NOMO-1 (cell line): ENCODE measurements at regions not wholly inside any gene's neighbourhood (a gene's known extent, or its start where the extent isn't known, plus 50 kb on each side); places are given as distances from the start of the nearest gene placed in this dataset.
"Not testable (repeated sequence)": the region's sequence is repeated elsewhere in the genome, so short reads cannot be mapped to it uniquely, and the experiment has no call there.

Experiments
- DNase-seq, 2 experiments: peaks; one replicate each; lab custom pipeline; 2025; ENCODE audit not compliant: unreplicated experiment in 2 of 2; lab: John Stamatoyannopoulos, UW

DNA sequence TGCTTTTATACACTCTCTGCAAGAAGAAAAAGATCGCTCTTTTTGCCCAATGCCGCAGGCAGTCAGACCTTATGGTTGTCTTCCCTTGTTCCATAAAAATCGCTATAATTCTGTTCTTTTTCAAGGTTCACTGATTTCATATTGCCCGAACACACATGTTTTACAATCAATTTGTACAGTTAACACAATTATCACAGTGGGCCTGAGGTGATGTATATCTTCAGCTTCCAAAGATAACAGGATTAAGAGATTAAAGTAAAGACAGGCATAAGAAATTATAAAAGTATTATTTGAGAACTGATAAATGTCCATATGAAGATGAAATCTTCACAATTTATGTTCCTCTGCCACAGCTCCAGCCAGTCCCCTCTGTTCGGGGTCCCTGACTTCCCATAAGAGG is 703.4 kb upstream of the RAG2 start:
- not testable (repeated sequence) for DNase-seq

- DNase-seq = no peak
Observed at GRCh38 chr11:37298173-37298572, 700.1 kb upstream of the RAG2 start.

DNA sequence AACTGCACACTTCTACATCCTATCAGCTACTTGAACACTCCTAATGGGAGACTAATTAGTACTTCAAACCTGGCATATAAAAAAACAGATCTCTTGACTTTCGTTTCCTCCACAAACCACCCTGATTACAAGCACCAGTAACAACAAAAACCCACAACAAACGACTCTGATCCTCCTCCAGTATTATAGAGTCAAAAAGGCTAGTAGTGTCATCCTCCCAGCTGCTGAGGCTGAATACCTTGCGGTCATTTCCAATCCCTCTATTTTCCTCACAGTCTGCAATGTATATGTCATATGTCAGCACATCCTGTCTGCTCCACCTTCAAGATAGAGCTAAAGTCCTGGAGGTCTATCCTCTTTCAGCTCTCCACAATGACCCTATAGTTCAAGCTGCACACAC is 688.9 kb upstream of the RAG2 start:
- no peak for DNase-seq

DNA sequence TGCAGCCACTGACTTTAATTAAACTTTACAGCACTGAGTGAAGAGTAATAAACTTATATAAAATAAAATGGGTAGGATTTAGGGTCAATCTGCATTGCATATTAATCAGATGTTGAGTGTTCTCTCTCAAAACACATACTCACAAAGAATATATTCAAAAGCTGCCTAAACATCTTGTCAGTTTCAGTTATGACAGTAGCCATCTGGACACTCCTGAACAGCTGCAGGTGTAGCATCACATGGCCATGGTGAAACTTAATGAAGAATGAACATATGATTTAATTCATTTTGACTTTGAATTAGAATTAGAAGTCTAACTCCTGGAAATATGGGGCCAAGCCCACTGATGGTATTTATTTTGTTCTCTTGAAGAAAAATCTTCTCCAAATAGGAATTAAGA is 684.3 kb upstream of the RAG2 start:
- no peak for DNase-seq

GRCh38 chr11:37280200-37280599 is 682.2 kb upstream of the RAG2 start:
- DNase-seq = no peak

- no peak for DNase-seq
Observed at GRCh38 chr11:37277896-37278465, 679.9 kb upstream of the RAG2 start.

DNA sequence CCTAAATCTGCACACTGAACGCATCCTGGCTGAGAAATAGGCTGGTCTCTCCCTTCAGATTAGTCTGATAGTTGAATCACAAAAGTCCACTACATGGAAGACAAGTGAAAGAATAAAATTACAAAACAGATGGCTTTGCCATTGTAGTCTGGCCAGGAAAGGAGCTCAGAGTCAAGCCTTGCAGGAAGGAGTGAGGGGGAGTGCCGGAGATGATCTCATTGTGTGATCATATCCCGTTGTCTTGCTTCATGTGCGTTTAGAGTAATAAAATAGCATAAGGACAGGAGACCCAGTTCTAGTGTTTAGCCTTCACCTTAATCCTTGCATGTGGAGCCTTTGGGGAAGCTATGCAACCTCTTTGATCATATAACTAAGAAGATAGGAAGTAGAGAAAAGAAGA is 666.7 kb upstream of the RAG2 start:
- DNase-seq = no peak

GRCh38 chr11:37264060-37264459 is 666.0 kb upstream of the RAG2 start:
- no peak for DNase-seq

- DNase-seq = not testable (repeated sequence)
Observed at GRCh38 chr11:37263467-37263866, 665.4 kb upstream of the RAG2 start.

DNA sequence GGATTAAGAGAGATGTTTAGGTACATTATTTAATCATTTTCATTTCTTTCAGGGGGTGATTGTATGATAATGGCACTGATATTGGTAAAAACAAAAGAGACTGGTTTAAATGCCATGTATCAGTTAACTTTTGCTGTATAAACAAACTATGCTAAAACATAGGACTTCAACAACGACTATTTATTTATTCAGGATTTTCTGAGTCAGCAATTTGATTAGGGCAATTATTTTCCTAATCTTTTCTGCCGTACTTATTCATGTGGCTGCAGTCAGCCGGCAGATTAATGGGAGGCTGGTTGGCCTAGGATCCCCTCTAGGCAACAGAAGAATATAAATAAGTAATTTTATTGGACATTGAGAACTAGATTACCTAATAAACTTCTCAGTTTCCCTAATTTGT is 661.7 kb upstream of the RAG2 start:
- no peak for DNase-seq

DNA sequence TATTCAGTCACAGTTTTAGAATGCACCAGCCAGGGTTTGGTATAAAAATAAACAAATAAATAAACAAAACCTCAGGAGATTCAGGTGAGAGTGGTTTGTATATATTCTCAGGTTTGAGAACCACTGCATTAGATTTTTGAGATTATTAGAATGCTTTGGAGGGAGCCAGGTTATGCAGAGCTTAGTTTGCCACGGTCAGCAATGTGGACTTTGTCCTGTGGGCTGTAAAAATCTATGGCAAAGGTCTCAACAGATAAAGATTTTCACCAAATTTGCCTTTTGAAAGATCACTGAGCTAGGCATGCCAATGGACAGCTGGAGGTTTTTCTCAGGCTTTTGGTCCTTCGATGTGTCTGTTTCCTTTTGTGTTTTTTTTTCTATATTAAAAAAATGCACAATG is 650.1 kb upstream of the RAG2 start:
- DNase-seq = no peak

- not testable (repeated sequence) for DNase-seq
Observed at GRCh38 chr11:37246092-37246491, 648.1 kb upstream of the RAG2 start.

DNA sequence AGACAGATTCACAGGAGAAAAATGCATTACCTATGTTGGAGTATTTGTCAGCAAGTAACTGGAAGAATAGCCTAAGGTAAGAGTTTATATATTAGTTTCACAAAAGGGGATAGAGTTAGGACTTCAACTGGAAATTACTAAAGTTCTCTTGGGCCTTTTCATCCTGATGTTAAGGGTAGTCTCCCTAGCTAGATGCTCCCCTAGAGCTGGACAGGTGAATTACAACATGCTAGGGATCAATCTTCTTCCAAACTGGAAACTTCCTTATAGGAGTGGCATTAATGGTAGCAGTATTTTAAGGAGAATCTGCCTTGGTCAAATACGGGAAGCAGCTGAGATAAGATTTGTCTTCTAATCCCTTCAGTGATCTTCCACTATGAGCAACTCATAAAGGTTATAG is 632.8 kb upstream of the RAG2 start:
- DNase-seq = no peak

DNA sequence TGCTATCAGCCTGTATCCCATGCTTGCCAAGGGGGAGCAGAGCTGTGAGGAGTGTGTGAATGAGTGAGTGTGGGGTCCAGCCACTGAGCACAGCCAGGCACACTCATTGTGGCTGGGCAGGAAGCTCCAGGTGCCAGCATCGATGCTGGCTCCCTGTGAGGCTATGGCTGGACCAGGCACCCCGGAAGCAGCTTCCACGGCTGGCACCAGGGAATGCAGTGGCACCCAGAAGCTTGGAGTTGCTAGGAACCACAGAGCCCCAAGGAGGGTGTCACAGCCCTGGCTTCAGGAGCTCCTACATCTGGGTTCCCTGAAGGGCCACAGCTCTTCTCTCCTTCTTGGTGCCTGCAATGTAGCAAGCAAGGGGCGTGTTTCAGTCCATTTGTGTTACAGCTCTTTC is 625.9 kb upstream of the RAG2 start:
- DNase-seq = no peak

DNA sequence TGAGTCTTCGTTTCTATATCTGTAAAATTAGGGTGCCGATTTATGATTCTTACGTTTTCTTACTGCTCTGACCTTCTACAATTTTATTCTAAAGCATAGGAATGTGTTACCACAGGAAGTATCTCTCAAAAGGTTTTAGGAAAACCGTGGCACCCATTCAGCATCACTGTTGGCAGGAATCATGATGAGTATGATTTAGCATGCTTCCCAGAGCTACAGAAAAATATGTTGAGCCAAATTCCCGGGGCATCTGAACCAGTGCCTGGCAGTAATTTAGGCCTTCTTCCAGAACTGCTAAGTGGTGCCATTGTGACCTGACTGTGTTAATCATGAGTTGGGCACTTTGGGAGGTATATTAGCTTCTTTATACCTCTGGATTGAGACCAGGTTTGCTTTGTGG is 605.0 kb upstream of the RAG2 start:
- DNase-seq = no peak

- no peak for DNase-seq
Observed at GRCh38 chr11:37199082-37199481, 601.0 kb upstream of the RAG2 start.

DNA sequence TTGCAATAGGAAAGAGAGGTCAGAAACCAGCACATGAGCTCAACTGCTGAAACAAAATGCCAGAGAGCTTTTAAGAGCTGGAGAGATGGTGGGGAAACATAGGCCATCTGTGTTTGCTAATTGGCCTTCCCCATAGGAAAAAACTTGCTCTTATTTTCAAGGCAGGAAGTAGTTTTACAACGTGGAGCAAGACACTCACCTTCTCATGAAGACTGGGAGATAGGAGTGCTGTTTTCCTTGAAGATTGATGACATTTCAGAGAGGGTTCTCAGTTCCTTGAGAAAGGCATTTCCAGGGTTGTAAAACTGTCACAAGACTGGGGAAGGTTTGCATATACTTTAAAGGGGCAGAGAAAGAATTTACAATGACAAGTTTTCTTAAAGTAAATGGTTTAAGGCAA is 586.3 kb upstream of the RAG2 start:
- no peak for DNase-seq

- no peak for DNase-seq
Observed at GRCh38 chr11:37182031-37182430, 584.0 kb upstream of the RAG2 start.

- no peak for DNase-seq
Observed at GRCh38 chr11:37177721-37178120, 579.7 kb upstream of the RAG2 start.

DNA sequence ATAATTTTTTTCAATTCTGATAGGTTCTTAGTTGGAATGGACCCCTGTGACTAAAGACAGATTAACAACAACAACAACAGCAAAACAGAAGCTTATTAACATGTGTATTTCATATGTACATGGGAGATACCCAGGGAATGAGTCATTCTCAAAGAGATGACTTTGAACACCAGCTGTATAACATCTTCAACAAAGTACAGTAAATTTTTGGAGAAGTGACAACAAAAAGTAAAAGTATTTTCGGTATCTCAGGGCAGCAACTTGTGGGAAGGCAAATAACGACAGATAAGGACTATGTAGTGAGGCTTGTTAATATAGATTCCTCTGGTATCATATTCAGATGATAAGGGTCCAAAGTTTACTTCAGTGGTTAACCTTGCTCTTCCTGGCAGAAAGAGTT is 573.4 kb upstream of the RAG2 start:
- DNase-seq = no peak

- DNase-seq = no peak
Observed at GRCh38 chr11:37170311-37170710, 572.3 kb upstream of the RAG2 start.

DNA sequence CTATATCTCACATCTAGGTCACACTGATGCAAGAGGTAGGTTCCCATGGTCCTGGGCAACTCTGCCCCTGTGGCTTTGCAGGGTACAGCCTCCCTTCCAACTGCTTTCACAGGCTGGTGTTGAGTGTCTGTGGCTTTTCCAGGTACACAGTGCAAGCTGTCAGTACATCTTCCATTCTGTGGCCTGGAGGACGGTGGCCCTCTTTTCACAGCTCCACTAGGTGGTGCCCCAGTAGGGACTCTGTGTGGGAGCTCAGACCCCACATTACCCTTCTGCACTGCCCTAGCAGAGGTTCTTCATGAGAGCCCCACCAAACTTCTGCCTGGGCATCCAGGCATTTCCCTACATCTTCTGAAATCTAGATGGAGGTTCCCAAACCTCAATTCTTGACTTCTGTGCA is 547.4 kb upstream of the RAG2 start:
- not testable (repeated sequence) for DNase-seq

DNA sequence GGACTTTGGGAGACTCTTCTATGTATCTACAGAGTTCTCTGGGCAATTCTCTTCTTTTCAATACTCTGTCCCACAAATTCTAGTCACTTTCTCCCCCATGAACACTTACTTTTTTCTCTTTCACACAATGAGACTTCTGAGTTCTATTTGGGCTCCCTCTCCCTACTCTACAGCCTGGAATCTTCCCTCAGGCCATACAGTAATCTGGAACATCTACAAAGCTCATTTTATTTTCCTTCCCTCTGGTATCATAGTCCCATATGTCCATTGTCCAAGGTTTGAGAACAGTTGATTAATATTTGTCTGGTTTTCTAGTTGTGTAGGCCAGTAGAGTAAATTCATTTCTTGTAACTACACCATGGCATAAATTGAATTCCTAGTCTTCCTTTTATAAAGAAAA is 544.6 kb upstream of the RAG2 start:
- DNase-seq = no peak
